ENCODE measurements at regions not wholly inside any gene's neighbourhood (a gene's known extent, or its start where the extent isn't known, plus 50 kb on each side); places are given as distances from the start of the nearest gene placed in this dataset.

GRCh38 chrX:45762699-45763647 lies 562.3 kb upstream of the DIPK2B start:
- H3K36me3 Mint-ChIP-seq (ENCODE audit: unreplicated experiment) = peaks cover 10% of the 10 kb centered on the region

DNA sequence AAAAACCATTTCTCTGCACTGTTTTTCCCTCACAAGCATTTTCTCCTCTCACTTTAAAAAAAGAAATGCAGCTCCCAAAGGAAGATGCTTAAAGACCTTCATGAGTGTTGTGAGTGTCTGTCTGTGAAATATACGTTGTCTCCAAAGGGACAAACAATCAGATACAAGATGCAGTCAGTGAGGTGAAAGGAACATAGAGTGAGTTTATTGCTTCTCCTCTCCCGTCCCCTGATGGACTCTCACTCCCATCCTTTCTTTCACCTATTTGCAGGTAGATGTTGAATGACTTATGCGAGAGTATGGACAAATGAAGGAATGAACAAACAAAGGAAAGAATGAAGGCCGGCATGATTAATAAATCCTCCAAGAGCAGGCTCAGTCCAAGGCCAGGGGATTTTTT lies 561.2 kb upstream of the DIPK2B start:
- TF ChIP-seq, protein P1, sequence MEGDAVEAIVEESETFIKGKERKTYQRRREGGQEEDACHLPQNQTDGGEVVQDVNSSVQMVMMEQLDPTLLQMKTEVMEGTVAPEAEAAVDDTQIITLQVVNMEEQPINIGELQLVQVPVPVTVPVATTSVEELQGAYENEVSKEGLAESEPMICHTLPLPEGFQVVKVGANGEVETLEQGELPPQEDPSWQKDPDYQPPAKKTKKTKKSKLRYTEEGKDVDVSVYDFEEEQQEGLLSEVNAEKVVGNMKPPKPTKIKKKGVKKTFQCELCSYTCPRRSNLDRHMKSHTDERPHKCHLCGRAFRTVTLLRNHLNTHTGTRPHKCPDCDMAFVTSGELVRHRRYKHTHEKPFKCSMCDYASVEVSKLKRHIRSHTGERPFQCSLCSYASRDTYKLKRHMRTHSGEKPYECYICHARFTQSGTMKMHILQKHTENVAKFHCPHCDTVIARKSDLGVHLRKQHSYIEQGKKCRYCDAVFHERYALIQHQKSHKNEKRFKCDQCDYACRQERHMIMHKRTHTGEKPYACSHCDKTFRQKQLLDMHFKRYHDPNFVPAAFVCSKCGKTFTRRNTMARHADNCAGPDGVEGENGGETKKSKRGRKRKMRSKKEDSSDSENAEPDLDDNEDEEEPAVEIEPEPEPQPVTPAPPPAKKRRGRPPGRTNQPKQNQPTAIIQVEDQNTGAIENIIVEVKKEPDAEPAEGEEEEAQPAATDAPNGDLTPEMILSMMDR (IDR thresholded peaks at IDR 0.05) = no peak
- H3K4me1 Mint-ChIP-seq (ENCODE audit: unreplicated experiment) = peaks cover 76% of the 10 kb centered on the region
- no peaks in the 10 kb centered on the region for H3K27me3 Mint-ChIP-seq (ENCODE audit: unreplicated experiment)
- H3K9me3 Mint-ChIP-seq (ENCODE audit: unreplicated experiment) = no peaks in the 10 kb centered on the region
- peak overlapping the region; percentile 36 for H3K27ac Mint-ChIP-seq (ENCODE audit: unreplicated experiment)
- H3K36me3 Mint-ChIP-seq (ENCODE audit: unreplicated experiment) = peaks cover 8% of the 10 kb centered on the region
- DNase-seq (ENCODE audit: extremely low spot score, unreplicated experiment) = no peak
- no peak overlapping the region for H3K4me3 Mint-ChIP-seq (ENCODE audit: unreplicated experiment)

More at GRCh38 chrX:45762699-45763647, 562.3 kb upstream of the DIPK2B start:
- no peaks in the 10 kb centered on the region for H3K27me3 Mint-ChIP-seq (ENCODE audit: unreplicated experiment)
- DNase-seq (ENCODE audit: extremely low spot score, unreplicated experiment) = no peak
- H3K9me3 Mint-ChIP-seq (ENCODE audit: unreplicated experiment) = no peaks in the 10 kb centered on the region
- no peak overlapping the region for H3K27ac Mint-ChIP-seq (ENCODE audit: unreplicated experiment)
- TF ChIP-seq, protein P1 (IDR thresholded peaks at IDR 0.05) = no peak
- H3K4me3 Mint-ChIP-seq (ENCODE audit: unreplicated experiment) = no peak overlapping the region
- peaks cover 76% of the 10 kb centered on the region for H3K4me1 Mint-ChIP-seq (ENCODE audit: unreplicated experiment)

GRCh38 chrX:45760187-45760742 lies 559.6 kb upstream of the DIPK2B start:
- H3K4me3 Mint-ChIP-seq (ENCODE audit: unreplicated experiment) = no peak overlapping the region
- no peak for DNase-seq (ENCODE audit: extremely low spot score, unreplicated experiment)
- peaks cover 73% of the 10 kb centered on the region for H3K4me1 Mint-ChIP-seq (ENCODE audit: unreplicated experiment)
- H3K27ac Mint-ChIP-seq (ENCODE audit: unreplicated experiment) = peak overlapping the region; percentile 61
- no peaks in the 10 kb centered on the region for H3K9me3 Mint-ChIP-seq (ENCODE audit: unreplicated experiment)
- TF ChIP-seq, protein P1 (IDR thresholded peaks at IDR 0.05) = no peak
- peaks cover 8% of the 10 kb centered on the region for H3K36me3 Mint-ChIP-seq (ENCODE audit: unreplicated experiment)
- H3K27me3 Mint-ChIP-seq (ENCODE audit: unreplicated experiment) = no peaks in the 10 kb centered on the region

DNA sequence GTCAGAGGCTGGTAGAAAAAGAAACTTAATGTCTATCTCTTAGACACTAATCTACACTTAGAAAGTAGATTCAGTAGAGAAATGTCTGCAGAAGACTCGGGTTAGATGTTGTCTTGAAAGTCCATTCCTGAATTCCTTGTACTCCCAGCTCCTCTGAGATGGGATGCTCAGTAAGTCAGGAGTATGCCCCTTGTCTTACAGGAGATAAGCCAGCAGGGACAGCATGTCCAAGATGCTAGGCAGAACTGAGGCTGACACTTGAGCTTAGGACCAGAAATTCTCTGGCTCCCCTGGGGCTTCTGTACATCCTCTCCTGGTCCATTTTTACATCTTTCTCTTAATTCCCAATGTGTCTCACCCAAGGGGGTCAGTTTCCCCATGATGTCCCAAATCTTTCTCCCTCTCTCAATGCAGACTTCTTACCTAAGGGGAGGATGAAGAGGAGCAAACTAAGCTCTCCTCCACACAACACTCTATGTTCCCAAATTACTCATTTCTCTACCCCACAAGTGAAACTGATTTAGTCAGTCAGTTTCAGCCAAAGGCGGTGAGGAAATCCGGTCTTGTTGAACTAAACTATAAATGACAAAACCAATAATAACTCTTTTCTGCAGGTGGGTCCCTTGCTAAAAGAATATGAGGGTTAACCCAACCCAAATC lies 558.2 kb upstream of the DIPK2B start:
- Mint-ChIP-seq H3K27ac (ENCODE audit: unreplicated experiment) (peak overlapping the region; percentile 79), H3K36me3 (ENCODE audit: unreplicated experiment) (peaks cover 8% of the 10 kb centered on the region)

More for the DNA sequence above, 558.2 kb upstream of the DIPK2B start:
- Mint-ChIP-seq H3K4me1 (ENCODE audit: unreplicated experiment) (peaks cover 63% of the 10 kb centered on the region), H3K9me3 (ENCODE audit: unreplicated experiment) (no peaks in the 10 kb centered on the region), H3K4me3 (ENCODE audit: unreplicated experiment) (no peak overlapping the region), H3K27me3 (ENCODE audit: unreplicated experiment) (no peaks in the 10 kb centered on the region)
- TF ChIP-seq, protein P1 (IDR thresholded peaks at IDR 0.05) = no peak
- DNase-seq (ENCODE audit: extremely low spot score, unreplicated experiment) = no peak
